Ishikawa (cell line): ENCODE measurements at regions not wholly inside any gene's neighbourhood (a gene's known extent, or its start where the extent isn't known, plus 50 kb on each side); places are given as distances from the start of the nearest gene placed in this dataset.

Experiments
- CREB1 ChIP-seq: IDR thresholded peaks from 2 replicates; pipeline ENCODE4 v1.6.1; 2012; ENCODE audit warnings: low read depth
- EP300 ChIP-seq: IDR thresholded peaks from 2 replicates; pipeline ENCODE4 v1.6.1; 2012; ENCODE audit warnings: borderline replicate concordance
- FOXM1 ChIP-seq: IDR thresholded peaks from 2 replicates; pipeline ENCODE4 v1.6.1; 2012; ENCODE audit warnings: low read depth, borderline replicate concordance
- MAX ChIP-seq: IDR thresholded peaks from 2 replicates; pipeline ENCODE4 v1.6.1; 2012
- NFIC ChIP-seq: IDR thresholded peaks from 2 replicates; pipeline ENCODE4 v1.6.1; 2012
- REST ChIP-seq: IDR thresholded peaks from 2 replicates; pipeline ENCODE4 v1.6.1; 2012; ENCODE audit warnings: low read depth, mild to moderate bottlenecking
- TEAD4 ChIP-seq: IDR thresholded peaks from 2 replicates; pipeline ENCODE4 v1.6.1; 2012

DNA sequence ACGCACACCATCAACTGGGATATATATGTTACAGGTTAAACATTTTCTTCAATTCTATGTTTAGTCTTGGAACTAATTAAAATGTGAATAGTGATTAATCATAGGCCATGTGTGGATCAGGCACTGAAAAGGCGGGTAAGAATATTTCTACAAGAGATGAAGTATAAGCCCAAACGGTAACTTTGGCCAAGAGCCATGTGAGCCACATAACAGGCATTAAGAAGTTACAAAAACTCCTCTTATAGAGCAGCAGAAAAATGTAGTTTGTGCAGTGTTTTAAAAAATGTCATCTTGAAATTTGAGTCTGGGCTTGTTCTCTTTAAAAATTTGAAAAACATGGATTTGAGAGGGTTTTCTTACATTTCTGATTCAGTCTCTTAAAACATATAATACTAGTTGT lies 521.8 kb upstream of the DIPK2B start:
- TF ChIP-seq CREB1 (no peak), NFIC (no peak), EP300 (no peak), FOXM1 (no peak), TEAD4 (no peak), MAX (no peak), REST (no peak)
